Endothelial cell of umbilical vein (primary cell): ENCODE measurements at regions not wholly inside any gene's neighbourhood (a gene's known extent, or its start where the extent isn't known, plus 50 kb on each side); places are given as distances from the start of the nearest gene placed in this dataset.

Experiments
- BruUV-seq: library from RNA; stranded (reverse); fragments of 400-500 nt; replicated peaks from 2 replicates; lab custom pipeline; 2021; lab: Mats Ljungman, UMichigan
- CTCF ChIA-PET: fragments of 300-600, 350-600 bp; sonication (Branson Sonifier 250); formaldehyde crosslinking; loops from one replicate; lab custom pipeline; 2021; ENCODE audit warnings: antibody characterized with exemption, inconsistent platforms; lab: Charles Lee
- POLR2A ChIA-PET: fragments of 300-600, 350-600 bp; sonication (Branson Sonifier 250); formaldehyde crosslinking; loops from one replicate; lab custom pipeline; 2021; ENCODE audit warnings: antibody characterized with exemption, inconsistent platforms; lab: Charles Lee
- DNase-seq: peaks from one replicate; pipeline ENCODE4 v3.0.0-alpha.2; 2011; ENCODE audit warnings: low read depth, low spot score
- FAIRE-seq: peaks from 2 replicates; lab custom pipeline; 2011; peaks lifted over from hg19 to GRCh38; lab: Jason Lieb, UNC
- H2AFZ ChIP-seq: 2 replicates; pipeline ENCODE4 v1.6.0; 2012; ENCODE audit warnings: low read depth, low read length, control low read depth, inconsistent platforms
- H3K27ac ChIP-seq: 2 replicates; pipeline ENCODE4 v1.5.1; 2011; ENCODE audit warnings: low read depth, mild to moderate bottlenecking, control low read depth, low read length, moderate library complexity; ENCODE audit not compliant: insufficient read depth
- H3K27me3 ChIP-seq, 2 experiments: 2 replicates each; pipeline versions ENCODE4 v1.6.0 to v1.6.1; 2011; ENCODE audit warnings: low read length in 2 of 2, mixed read lengths in 1 of 2; ENCODE audit not compliant: control insufficient read depth in 2 of 2, insufficient read depth in 2 of 2
- H3K36me3 ChIP-seq, 2 experiments: 2 replicates in 1 of 2; 3 replicates in 1 of 2; pipeline ENCODE4 v1.5.1; 2011; ENCODE audit warnings: low read length in 2 of 2, mild to moderate bottlenecking in 1 of 2, moderate library complexity in 1 of 2; ENCODE audit not compliant: control insufficient read depth in 2 of 2, insufficient read depth in 2 of 2; ENCODE audit errors: extremely low read depth in 1 of 2
- H3K4me1 ChIP-seq: 3 replicates; pipeline ENCODE4 v1.5.1; 2011; ENCODE audit warnings: mild to moderate bottlenecking, low read length; ENCODE audit not compliant: control insufficient read depth, insufficient read depth; ENCODE audit errors: extremely low read depth
- H3K4me2 ChIP-seq: 2 replicates; pipeline ENCODE4 v1.6.1; 2011; ENCODE audit warnings: low read length, control low read depth, mixed read lengths; ENCODE audit not compliant: insufficient read depth
- H3K4me3 ChIP-seq, 3 experiments: fragments of 200-600 bp in 1 of 3; sonication (generic), shearing (Covaris generic) in 1 of 3; replicated peaks in 1 of 3; 2 replicates each; pipeline ENCODE4 v1.5.1; 2011 to 2016; ENCODE audit warnings: control low read depth in 3 of 3, low read length in 3 of 3, mild to moderate bottlenecking in 2 of 3, inconsistent platforms in 1 of 3, low read depth in 1 of 3, moderate library complexity in 1 of 3; ENCODE audit not compliant: insufficient read depth in 1 of 3
- H3K79me2 ChIP-seq: 2 replicates; pipeline ENCODE4 v1.6.0; 2012; ENCODE audit warnings: low read length, inconsistent platforms; ENCODE audit not compliant: control insufficient read depth, insufficient read depth
- H3K9ac ChIP-seq: replicated peaks from 2 replicates; pipeline ENCODE3; 2011; ENCODE audit warnings: low read length, control low read depth; ENCODE audit not compliant: insufficient read depth; ENCODE audit errors: extremely low read depth
- H3K9me1 ChIP-seq: replicated peaks from 3 replicates; pipeline ENCODE4 v1.6.0; 2011; ENCODE audit warnings: mild to moderate bottlenecking, low read length; ENCODE audit not compliant: control insufficient read depth, insufficient read depth; ENCODE audit errors: extremely low read depth
- H3K9me3 ChIP-seq: replicated peaks from 2 replicates; pipeline ENCODE4 v1.5.1; 2012; ENCODE audit warnings: low read length, inconsistent platforms; ENCODE audit not compliant: control insufficient read depth, insufficient read depth
- H4K20me1 ChIP-seq: replicated peaks from 2 replicates; pipeline ENCODE3; 2011; ENCODE audit warnings: mild to moderate bottlenecking, low read length; ENCODE audit not compliant: control insufficient read depth, insufficient read depth; ENCODE audit errors: extremely low read depth
- EZH2 ChIP-seq: IDR thresholded peaks from 2 replicates; pipeline ENCODE4 v1.6.1; 2012; ENCODE audit warnings: borderline replicate concordance, low read depth, mild to moderate bottlenecking, moderate library complexity, low read length, inconsistent platforms; ENCODE audit not compliant: severe bottlenecking
- FOS ChIP-seq: IDR thresholded peaks from 2 replicates; pipeline ENCODE4 v1.6.1; 2011; ENCODE audit warnings: mild to moderate bottlenecking, low read length, moderate library complexity, borderline replicate concordance; ENCODE audit not compliant: insufficient read depth
- GATA2 ChIP-seq: IDR thresholded peaks from 2 replicates; pipeline ENCODE4 v1.7.0; 2011; ENCODE audit warnings: low read depth, mild to moderate bottlenecking, moderate library complexity, mixed read lengths, low read length; ENCODE audit not compliant: insufficient read length, insufficient read depth
- JUN ChIP-seq: IDR thresholded peaks from 2 replicates; pipeline ENCODE4 v1.6.1; 2011; ENCODE audit warnings: borderline replicate concordance, low read depth; ENCODE audit not compliant: insufficient read length, insufficient read depth
- MAX ChIP-seq: IDR thresholded peaks from 2 replicates; pipeline ENCODE4 v1.6.1; 2011; ENCODE audit not compliant: insufficient read depth, insufficient read length
- MYC ChIP-seq: IDR thresholded peaks from one replicate; pipeline ENCODE4 v1.6.1; 2011; ENCODE audit warnings: mild to moderate bottlenecking, low read depth, low read length
- POLR2A ChIP-seq: IDR thresholded peaks from 2 replicates; pipeline ENCODE4 v1.6.1; 2012; ENCODE audit warnings: low read depth, mild to moderate bottlenecking, control low read depth, low read length
- POLR2AphosphoS5 ChIP-seq: IDR thresholded peaks from 2 replicates; pipeline ENCODE4 v1.6.1; 2012; ENCODE audit warnings: low read depth, mild to moderate bottlenecking, control low read depth, low read length, moderate library complexity; ENCODE audit not compliant: insufficient read depth
- dilution Hi-C: fragments of 300-500 bp; cut with MboI; formaldehyde crosslinking; loops from one replicate; pipeline ENCODE4 v1.15.0; 2019; ENCODE audit warnings: low sequenced_read_pairs; ENCODE audit not compliant: extremely low pct_ligation_motif_present
- intact Hi-C: fragments of 100-400 bp; cut with micrococcal nuclease; formaldehyde crosslinking; loops from one replicate; pipeline ENCODE4 v1.10.0; 2022
- TF ChIP-seq, protein P1 (sequence below), 2 donors: IDR thresholded peaks; 1 replicate in 1 of 2; 2 replicates in 1 of 2; pipeline ENCODE4 v1.5.1; 2011; ENCODE audit warnings: low read length in 2 of 2, mild to moderate bottlenecking in 2 of 2, moderate library complexity in 2 of 2, control low read depth in 1 of 2, inconsistent platforms in 1 of 2, low read depth in 1 of 2; ENCODE audit not compliant: insufficient read depth in 1 of 2; ENCODE audit errors: extremely low read depth in 1 of 2

DNA sequence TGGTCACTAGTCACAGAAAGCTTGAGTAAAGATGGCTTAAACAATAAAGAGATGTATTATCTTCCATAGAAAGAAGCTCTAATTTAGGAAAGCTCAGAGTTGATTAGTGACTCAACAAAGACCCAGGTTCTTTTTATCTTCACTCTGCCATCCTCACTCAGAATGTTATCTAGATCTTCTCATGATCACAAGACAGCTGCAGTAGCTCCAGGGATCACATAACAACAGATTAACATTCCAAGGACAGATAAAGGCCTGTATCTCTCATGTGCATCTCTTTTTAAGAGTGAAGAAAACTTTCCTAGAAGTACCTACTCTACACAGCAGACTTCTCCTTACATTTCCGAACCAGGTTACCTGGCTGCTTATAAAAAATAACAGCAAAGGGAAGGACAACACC is 368.7 kb upstream of the PROX1 start:
- no peak overlapping the region for H3K9ac ChIP-seq
- no peak overlapping the region for H3K4me3 ChIP-seq
- H3K79me2 ChIP-seq = no peaks in the 10 kb centered on the region
- ChIA-PET CTCF (no interaction called here), POLR2A (no interaction called here)
- FAIRE-seq = no peak
- no peaks in the 10 kb centered on the region for H3K9me1 ChIP-seq
- H3K4me1 ChIP-seq = no peaks in the 10 kb centered on the region
- no peaks in the 10 kb centered on the region for H3K36me3 ChIP-seq
- no peaks in the 10 kb centered on the region for H3K27me3 ChIP-seq
- no peak overlapping the region for H3K4me2 ChIP-seq
- H3K9me3 ChIP-seq = no peaks in the 10 kb centered on the region
- TF ChIP-seq GATA2 = no peak
- TF ChIP-seq MAX = no peak
- no peak for TF ChIP-seq FOS
- no peak for TF ChIP-seq JUN
- TF ChIP-seq, protein P1, sequence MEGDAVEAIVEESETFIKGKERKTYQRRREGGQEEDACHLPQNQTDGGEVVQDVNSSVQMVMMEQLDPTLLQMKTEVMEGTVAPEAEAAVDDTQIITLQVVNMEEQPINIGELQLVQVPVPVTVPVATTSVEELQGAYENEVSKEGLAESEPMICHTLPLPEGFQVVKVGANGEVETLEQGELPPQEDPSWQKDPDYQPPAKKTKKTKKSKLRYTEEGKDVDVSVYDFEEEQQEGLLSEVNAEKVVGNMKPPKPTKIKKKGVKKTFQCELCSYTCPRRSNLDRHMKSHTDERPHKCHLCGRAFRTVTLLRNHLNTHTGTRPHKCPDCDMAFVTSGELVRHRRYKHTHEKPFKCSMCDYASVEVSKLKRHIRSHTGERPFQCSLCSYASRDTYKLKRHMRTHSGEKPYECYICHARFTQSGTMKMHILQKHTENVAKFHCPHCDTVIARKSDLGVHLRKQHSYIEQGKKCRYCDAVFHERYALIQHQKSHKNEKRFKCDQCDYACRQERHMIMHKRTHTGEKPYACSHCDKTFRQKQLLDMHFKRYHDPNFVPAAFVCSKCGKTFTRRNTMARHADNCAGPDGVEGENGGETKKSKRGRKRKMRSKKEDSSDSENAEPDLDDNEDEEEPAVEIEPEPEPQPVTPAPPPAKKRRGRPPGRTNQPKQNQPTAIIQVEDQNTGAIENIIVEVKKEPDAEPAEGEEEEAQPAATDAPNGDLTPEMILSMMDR (IDR thresholded peaks at IDR 0.05; ENCODE audit: extremely low read depth in 1 of 2, insufficient read depth in 1 of 2, low read depth in 1 of 2, low read length in 2 of 2) = no peak
- no peak for TF ChIP-seq POLR2A
- no peak for TF ChIP-seq POLR2AphosphoS5
- TF ChIP-seq MYC = no peak
- no peak for TF ChIP-seq EZH2
- H4K20me1 ChIP-seq = no peaks in the 10 kb centered on the region
- intact Hi-C loops = no loop called here
- BruUV-seq = no TSS peak
- DNase-seq = no peak
- H3K27ac ChIP-seq = no peak overlapping the region
- H2AFZ ChIP-seq = no peak overlapping the region
- dilution Hi-C loops = no loop called here
